Activated naive CD4-positive, alpha-beta T cell treated with anti-CD3 and anti-CD28 coated beads, Interleukin-2, amount 50 U/mL, for 24 hours (primary cell): ENCODE measurements at regions not wholly inside any gene's neighbourhood (a gene's known extent, or its start where the extent isn't known, plus 50 kb on each side); places are given as distances from the start of the nearest gene placed in this dataset.
"Not testable (repeated sequence)": the region's sequence is repeated elsewhere in the genome, so short reads cannot be mapped to it uniquely, and the experiment has no call there.

ENCODE experiments used
- H3K27ac Mint-ChIP-seq: one replicate; pipeline ENCODE4 v1.8.0; 2021; ENCODE audit warnings: mild to moderate bottlenecking, mixed read lengths
- H3K27me3 Mint-ChIP-seq: one replicate; pipeline ENCODE4 v1.8.0; 2021; ENCODE audit warnings: mixed read lengths
- H3K36me3 Mint-ChIP-seq: one replicate; pipeline ENCODE4 v1.8.0; 2021; ENCODE audit warnings: mixed read lengths
- H3K4me1 Mint-ChIP-seq: one replicate; pipeline ENCODE4 v1.8.0; 2021; ENCODE audit warnings: mixed read lengths
- H3K4me3 Mint-ChIP-seq: one replicate; pipeline ENCODE4 v1.8.0; 2021; ENCODE audit warnings: mild to moderate bottlenecking, mixed read lengths
- H3K9me3 Mint-ChIP-seq: one replicate; pipeline ENCODE4 v1.8.0; 2021; ENCODE audit warnings: mixed read lengths

GRCh38 chr10:9505546-9505945 is 1451.1 kb downstream of the GATA3 start:
- Mint-ChIP-seq H3K27me3 (peaks cover 5% of the 10 kb centered on the region), H3K27ac (no peak overlapping the region), H3K36me3 (no peaks in the 10 kb centered on the region), H3K9me3 (no peaks in the 10 kb centered on the region), H3K4me1 (no peaks in the 10 kb centered on the region), H3K4me3 (no peak overlapping the region)

- Mint-ChIP-seq H3K27me3 (peaks cover 3% of the 10 kb centered on the region), H3K4me1 (no peaks in the 10 kb centered on the region), H3K27ac (no peak overlapping the region), H3K9me3 (no peaks in the 10 kb centered on the region), H3K4me3 (no peak overlapping the region), H3K36me3 (no peaks in the 10 kb centered on the region)
These were observed 1454.1 kb downstream of the GATA3 start for GRCh38 chr10:9508606-9509005.

- Mint-ChIP-seq H3K9me3 (no peaks in the 10 kb centered on the region), H3K27ac (no peak overlapping the region), H3K4me1 (no peaks in the 10 kb centered on the region), H3K4me3 (no peak overlapping the region), H3K27me3 (peaks cover 6% of the 10 kb centered on the region), H3K36me3 (no peaks in the 10 kb centered on the region)
These were observed 1456.1 kb downstream of the GATA3 start for GRCh38 chr10:9510626-9511025.

GRCh38 chr10:9515922-9516321 is 1461.4 kb downstream of the GATA3 start:
- no peak overlapping the region for H3K4me3 Mint-ChIP-seq
- no peaks in the 10 kb centered on the region for H3K36me3 Mint-ChIP-seq
- H3K9me3 Mint-ChIP-seq: no peaks in the 10 kb centered on the region
- H3K27me3 Mint-ChIP-seq: peaks cover 6% of the 10 kb centered on the region
- no peaks in the 10 kb centered on the region for H3K4me1 Mint-ChIP-seq
- no peak overlapping the region for H3K27ac Mint-ChIP-seq

- no peak overlapping the region for H3K27ac Mint-ChIP-seq
- peaks cover 1% of the 10 kb centered on the region for H3K27me3 Mint-ChIP-seq
- H3K4me3 Mint-ChIP-seq: no peak overlapping the region
These were observed 1481.3 kb downstream of the GATA3 start for GRCh38 chr10:9535744-9536143.

GRCh38 chr10:9545073-9545472 is 1472.6 kb upstream of the CELF2 start:
- Mint-ChIP-seq H3K27ac (no peak overlapping the region), H3K4me1 (no peaks in the 10 kb centered on the region), H3K36me3 (no peaks in the 10 kb centered on the region), H3K9me3 (peaks cover under 1% of the 10 kb centered on the region), H3K4me3 (no peak overlapping the region), H3K27me3 (peaks cover 13% of the 10 kb centered on the region)

More at GRCh38 chr10:9535744-9536143, 1481.3 kb downstream of the GATA3 start:
- H3K9me3 Mint-ChIP-seq: no peaks in the 10 kb centered on the region
- no peaks in the 10 kb centered on the region for H3K36me3 Mint-ChIP-seq
- no peaks in the 10 kb centered on the region for H3K4me1 Mint-ChIP-seq

- H3K36me3 Mint-ChIP-seq: no peaks in the 10 kb centered on the region
- H3K9me3 Mint-ChIP-seq: peaks cover 6% of the 10 kb centered on the region
- H3K27me3 Mint-ChIP-seq: peaks cover 8% of the 10 kb centered on the region
- no peak overlapping the region for H3K27ac Mint-ChIP-seq
- H3K4me3 Mint-ChIP-seq: no peak overlapping the region
- no peaks in the 10 kb centered on the region for H3K4me1 Mint-ChIP-seq
These were observed 1469.5 kb upstream of the CELF2 start for GRCh38 chr10:9547936-9548904.

GRCh38 chr10:9550810-9551209 is 1466.9 kb upstream of the CELF2 start:
- Mint-ChIP-seq H3K36me3 (no peaks in the 10 kb centered on the region), H3K4me3 (no peak overlapping the region), H3K27ac (no peak overlapping the region)

GRCh38 chr10:9554321-9554720 is 1463.4 kb upstream of the CELF2 start:
- Mint-ChIP-seq H3K9me3 (peaks cover 6% of the 10 kb centered on the region), H3K27me3 (peaks cover 3% of the 10 kb centered on the region), H3K27ac (no peak overlapping the region), H3K4me1 (no peaks in the 10 kb centered on the region), H3K36me3 (no peaks in the 10 kb centered on the region), H3K4me3 (no peak overlapping the region)

More at GRCh38 chr10:9550810-9551209, 1466.9 kb upstream of the CELF2 start:
- H3K4me1 Mint-ChIP-seq: no peaks in the 10 kb centered on the region
- H3K9me3 Mint-ChIP-seq: peaks cover 6% of the 10 kb centered on the region
- peaks cover 9% of the 10 kb centered on the region for H3K27me3 Mint-ChIP-seq

GRCh38 chr10:9560976-9561375 is 1456.7 kb upstream of the CELF2 start:
- H3K36me3 Mint-ChIP-seq: no peaks in the 10 kb centered on the region
- no peak overlapping the region for H3K27ac Mint-ChIP-seq
- H3K4me1 Mint-ChIP-seq: no peaks in the 10 kb centered on the region
- H3K4me3 Mint-ChIP-seq: no peak overlapping the region
- no peaks in the 10 kb centered on the region for H3K9me3 Mint-ChIP-seq
- no peaks in the 10 kb centered on the region for H3K27me3 Mint-ChIP-seq

- no peaks in the 10 kb centered on the region for H3K36me3 Mint-ChIP-seq
- H3K4me1 Mint-ChIP-seq: no peaks in the 10 kb centered on the region
- no peak overlapping the region for H3K4me3 Mint-ChIP-seq
- no peak overlapping the region for H3K27ac Mint-ChIP-seq
- peaks cover under 1% of the 10 kb centered on the region for H3K27me3 Mint-ChIP-seq
- no peaks in the 10 kb centered on the region for H3K9me3 Mint-ChIP-seq
These were observed 1455.7 kb upstream of the CELF2 start for GRCh38 chr10:9561821-9562505.

GRCh38 chr10:9577746-9578145 is 1439.9 kb upstream of the CELF2 start:
- Mint-ChIP-seq H3K36me3 (no peaks in the 10 kb centered on the region), H3K4me1 (no peaks in the 10 kb centered on the region), H3K27me3 (peaks cover 11% of the 10 kb centered on the region), H3K27ac (no peak overlapping the region), H3K4me3 (no peak overlapping the region), H3K9me3 (no peaks in the 10 kb centered on the region)

- H3K27me3 Mint-ChIP-seq: peaks cover 4% of the 10 kb centered on the region
- H3K4me3 Mint-ChIP-seq: no peak overlapping the region
- H3K4me1 Mint-ChIP-seq: no peaks in the 10 kb centered on the region
- no peak overlapping the region for H3K27ac Mint-ChIP-seq
- no peaks in the 10 kb centered on the region for H3K36me3 Mint-ChIP-seq
- H3K9me3 Mint-ChIP-seq: no peaks in the 10 kb centered on the region
These were observed 1438.5 kb upstream of the CELF2 start for GRCh38 chr10:9579110-9579705.

GRCh38 chr10:9582803-9583202 is 1434.9 kb upstream of the CELF2 start:
- not testable (repeated sequence) for H3K36me3 Mint-ChIP-seq, H3K4me1 Mint-ChIP-seq, H3K27me3 Mint-ChIP-seq, H3K4me3 Mint-ChIP-seq, H3K27ac Mint-ChIP-seq, H3K9me3 Mint-ChIP-seq

- Mint-ChIP-seq H3K4me1 (no peaks in the 10 kb centered on the region), H3K36me3 (no peaks in the 10 kb centered on the region), H3K27ac (no peak overlapping the region), H3K27me3 (peaks cover 14% of the 10 kb centered on the region), H3K4me3 (no peak overlapping the region), H3K9me3 (no peaks in the 10 kb centered on the region)
These were observed 1421.2 kb upstream of the CELF2 start for GRCh38 chr10:9596368-9596920.
